SJCRH30 (cell line): ENCODE measurements at regions not wholly inside any gene's neighbourhood (a gene's known extent, or its start where the extent isn't known, plus 50 kb on each side); places are given as distances from the start of the nearest gene placed in this dataset.
"Not testable (repeated sequence)": the region's sequence is repeated elsewhere in the genome, so short reads cannot be mapped to it uniquely, and the experiment has no call there.

ENCODE experiments used
- DNase-seq, 2 experiments: peaks; one replicate each; pipeline ENCODE4 v3.0.0-alpha.2; 2015 to 2020
- H3K27ac ChIP-seq: fragments of 250-450 bp; sonication (Bioruptor Pico); 2 replicates; pipeline ENCODE4 v1.5.1; 2020; ENCODE audit warnings: mild to moderate bottlenecking, moderate library complexity
- H3K27me3 ChIP-seq: fragments of 250-450 bp; sonication (Bioruptor Pico); 2 replicates; pipeline ENCODE4 v1.5.1; 2020; ENCODE audit warnings: mild to moderate bottlenecking, moderate library complexity
- H3K36me3 ChIP-seq: fragments of 250-450 bp; sonication (Bioruptor Pico); 2 replicates; pipeline ENCODE4 v1.5.1; 2020; ENCODE audit warnings: mild to moderate bottlenecking, moderate library complexity
- H3K4me1 ChIP-seq: fragments of 250-450 bp; sonication (Bioruptor Pico); 2 replicates; pipeline ENCODE4 v1.5.1; 2020; ENCODE audit warnings: mild to moderate bottlenecking, moderate library complexity
- H3K4me3 ChIP-seq: fragments of 250-450 bp; sonication (Bioruptor Pico); 2 replicates; pipeline ENCODE4 v1.5.1; 2020; ENCODE audit warnings: mild to moderate bottlenecking, moderate library complexity
- H3K9me3 ChIP-seq: fragments of 250-450 bp; sonication (Bioruptor Pico); replicated peaks from 2 replicates; pipeline ENCODE4 v1.5.1; 2020; ENCODE audit warnings: mild to moderate bottlenecking, moderate library complexity

DNA sequence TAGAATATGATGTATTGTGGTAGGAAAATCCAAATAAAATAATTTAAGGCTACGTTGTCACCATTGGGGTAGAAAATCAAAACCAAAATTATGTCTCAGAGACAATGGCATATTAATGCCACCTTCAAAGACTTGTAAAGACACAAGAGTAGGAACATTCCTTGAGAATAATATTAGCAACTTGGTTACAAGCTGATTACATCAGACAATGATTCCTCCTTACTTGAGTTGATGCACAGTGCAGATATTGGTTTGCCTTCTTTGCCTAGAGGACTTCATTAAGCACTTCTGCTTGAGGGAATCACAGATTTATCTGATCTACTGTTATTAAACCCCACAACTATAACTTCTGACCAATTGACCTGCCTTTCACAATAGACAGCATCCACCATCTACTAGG lies 500.2 kb downstream of the CDH9 start:
- Histone ChIP-seq H3K4me1 (no peaks in the 10 kb centered on the region), H3K27me3 (no peaks in the 10 kb centered on the region), H3K4me3 (no peak overlapping the region), H3K27ac (no peak overlapping the region), H3K36me3 (no peaks in the 10 kb centered on the region), H3K9me3 (no peaks in the 10 kb centered on the region)
- DNase-seq: no peak

DNA sequence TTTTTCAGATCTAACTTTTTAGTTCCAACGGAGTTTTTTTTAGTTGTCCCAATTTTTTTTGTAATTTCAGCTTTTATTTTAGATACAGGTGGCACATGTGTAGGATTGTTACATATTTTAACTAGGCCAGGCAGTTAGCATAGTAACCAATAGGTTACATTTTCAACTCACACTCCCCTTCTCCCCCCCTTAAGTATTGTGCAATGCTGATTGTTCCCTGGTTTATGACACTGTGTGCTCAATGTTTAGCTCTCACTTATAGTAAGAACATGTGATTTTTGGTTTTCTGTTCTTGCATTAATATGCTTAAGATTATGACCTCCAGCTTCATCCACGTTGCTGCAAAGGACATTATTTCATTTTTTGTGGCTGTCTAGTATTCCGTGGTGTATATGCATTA lies 503.2 kb downstream of the CDH9 start:
- H3K27ac ChIP-seq: no peak overlapping the region
- H3K36me3 ChIP-seq: no peaks in the 10 kb centered on the region
- no peak overlapping the region for H3K4me3 ChIP-seq
- DNase-seq: no peak
- H3K4me1 ChIP-seq: no peaks in the 10 kb centered on the region
- no peaks in the 10 kb centered on the region for H3K9me3 ChIP-seq
- H3K27me3 ChIP-seq: no peaks in the 10 kb centered on the region

DNA sequence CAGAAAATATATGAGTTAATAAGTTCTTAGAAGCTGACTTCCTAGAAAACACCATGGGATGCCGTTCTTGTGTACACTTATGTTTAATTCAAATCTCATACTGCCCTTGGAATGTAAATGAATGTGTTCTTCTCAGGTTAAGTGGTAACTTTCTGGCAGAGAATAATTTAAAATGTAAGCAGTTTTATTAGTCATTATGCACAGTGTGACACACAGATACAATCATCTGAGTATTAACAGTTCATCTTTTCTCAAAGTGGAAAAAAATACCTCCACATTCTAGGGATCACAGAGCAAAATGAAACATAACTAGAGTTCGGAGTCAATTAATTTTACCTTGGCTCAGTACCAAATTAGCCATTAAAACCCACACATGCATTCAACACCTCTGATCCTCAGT lies 508.1 kb downstream of the CDH9 start:
- no peak overlapping the region for H3K4me3 ChIP-seq
- H3K9me3 ChIP-seq: no peaks in the 10 kb centered on the region
- H3K36me3 ChIP-seq: no peaks in the 10 kb centered on the region
- H3K4me1 ChIP-seq: no peaks in the 10 kb centered on the region
- H3K27me3 ChIP-seq: no peaks in the 10 kb centered on the region
- no peak overlapping the region for H3K27ac ChIP-seq
- no peak for DNase-seq

DNA sequence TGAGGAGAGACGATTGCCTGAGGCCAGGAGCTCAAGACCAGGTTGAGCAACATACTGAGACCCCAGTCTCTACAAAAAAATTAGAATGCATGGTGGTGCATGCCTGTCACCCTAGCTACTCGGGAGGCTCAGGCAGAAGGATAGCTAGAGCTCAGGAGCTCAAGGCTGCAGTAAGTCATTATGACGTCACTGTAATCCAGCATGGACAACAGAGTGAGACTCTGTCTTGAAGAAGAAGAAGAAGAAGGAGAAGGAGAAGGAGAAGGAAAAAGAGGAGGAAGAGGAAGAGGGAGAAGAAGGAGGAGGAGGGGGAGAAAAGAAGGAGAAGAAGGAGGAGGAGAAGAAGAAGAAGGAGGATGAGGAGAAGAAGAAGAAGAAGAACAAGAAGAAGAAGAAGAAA lies 519.1 kb downstream of the CDH9 start:
- Histone ChIP-seq H3K27ac (no peak overlapping the region), H3K4me3 (no peak overlapping the region), H3K4me1 (no peaks in the 10 kb centered on the region), H3K9me3 (no peaks in the 10 kb centered on the region), H3K27me3 (no peaks in the 10 kb centered on the region), H3K36me3 (no peaks in the 10 kb centered on the region)
- DNase-seq: no peak

DNA sequence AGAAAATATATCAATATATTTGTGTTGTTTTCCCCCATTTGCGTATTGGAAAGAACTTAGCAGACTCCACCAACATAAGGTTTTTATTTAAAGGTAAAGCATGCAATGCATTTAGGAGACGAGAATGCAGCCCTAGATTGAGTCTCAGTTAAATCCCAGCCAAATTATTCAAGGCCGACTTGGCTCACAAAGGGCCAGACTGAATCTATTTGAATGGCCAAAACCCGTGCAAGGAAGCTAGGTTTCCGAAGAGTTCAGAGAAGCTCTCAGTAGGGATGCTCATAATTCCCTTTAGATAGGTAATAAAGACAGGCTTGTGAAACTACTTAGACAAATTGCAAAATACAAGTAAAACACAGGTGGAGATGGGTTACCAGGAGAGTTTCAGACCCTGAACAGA lies 520.3 kb downstream of the CDH9 start:
- H3K27me3 ChIP-seq: no peaks in the 10 kb centered on the region
- no peak for DNase-seq
- no peak overlapping the region for H3K4me3 ChIP-seq
- H3K27ac ChIP-seq: no peak overlapping the region
- H3K36me3 ChIP-seq: no peaks in the 10 kb centered on the region
- H3K9me3 ChIP-seq: no peaks in the 10 kb centered on the region
- no peaks in the 10 kb centered on the region for H3K4me1 ChIP-seq

DNA sequence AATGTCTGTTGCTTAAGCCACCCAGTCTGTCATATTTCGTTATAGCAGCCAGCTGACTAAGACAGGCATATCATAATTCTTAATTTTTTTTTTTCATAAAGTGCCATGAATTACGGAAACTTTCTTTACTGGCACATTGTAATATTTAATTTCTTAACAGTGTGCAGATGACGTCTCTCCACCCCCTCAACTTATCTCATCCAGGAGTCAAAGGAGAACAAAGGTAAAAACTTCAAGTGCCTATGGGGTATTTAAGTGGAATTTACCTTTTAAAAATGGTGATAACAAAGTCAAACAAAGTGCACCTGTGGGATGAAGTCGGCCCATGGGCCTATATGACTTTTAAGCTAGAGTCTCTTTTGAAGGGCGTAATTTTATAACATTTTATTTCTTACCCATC lies 539.4 kb downstream of the CDH9 start:
- Histone ChIP-seq H3K27me3 (no peaks in the 10 kb centered on the region), H3K27ac (no peak overlapping the region), H3K4me3 (no peak overlapping the region), H3K36me3 (no peaks in the 10 kb centered on the region), H3K9me3 (no peaks in the 10 kb centered on the region), H3K4me1 (no peaks in the 10 kb centered on the region)
- no peak for DNase-seq

DNA sequence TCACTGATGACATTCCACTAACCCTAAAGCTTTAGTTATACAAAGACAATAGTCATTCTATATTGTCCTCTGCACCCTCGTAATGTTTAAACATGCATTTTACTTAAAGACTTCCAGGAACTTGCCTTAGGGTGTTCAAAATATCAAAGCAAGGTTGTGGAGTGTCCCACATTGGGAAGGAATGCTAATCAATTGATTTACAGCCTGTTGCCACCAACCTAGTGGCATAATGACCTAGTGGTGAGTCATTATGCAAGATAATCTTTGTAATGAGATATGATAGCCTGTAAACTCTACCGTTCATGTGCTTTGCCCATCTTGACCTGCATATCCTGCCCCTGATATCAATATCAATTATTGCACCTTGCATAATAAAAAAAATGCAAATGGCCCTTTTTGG lies 542.9 kb downstream of the CDH9 start:
- no peaks in the 10 kb centered on the region for H3K4me1 ChIP-seq

DNA sequence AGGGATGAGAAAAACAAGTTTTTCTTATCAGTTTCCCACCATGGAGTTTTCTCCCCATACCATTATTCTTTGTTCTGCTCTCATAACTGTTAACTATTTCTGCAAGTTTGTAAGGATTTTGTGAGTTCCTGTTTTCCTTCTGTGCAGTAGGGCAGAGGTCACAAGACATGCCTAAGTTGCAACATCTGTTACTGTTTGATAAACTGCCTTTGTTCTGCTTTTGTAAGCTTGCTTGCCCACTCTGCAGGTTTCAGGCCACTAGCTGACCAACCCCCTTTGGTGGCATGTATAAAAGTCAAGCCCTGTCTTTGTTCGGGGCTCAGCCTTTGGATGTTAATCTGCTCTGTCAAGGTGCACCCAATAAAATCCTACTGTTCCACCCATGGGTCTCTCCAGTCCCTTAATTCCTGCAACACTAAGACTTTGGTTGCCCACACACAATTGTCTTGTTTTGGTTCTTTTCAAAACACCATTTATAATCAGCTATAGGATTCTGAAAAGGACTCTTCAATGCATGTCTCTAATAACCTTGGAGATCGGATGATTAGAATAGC lies 545.4 kb downstream of the CDH9 start:
- no peaks in the 10 kb centered on the region for H3K36me3 ChIP-seq
- H3K4me3 ChIP-seq: no peak overlapping the region
- H3K27me3 ChIP-seq: no peaks in the 10 kb centered on the region
- H3K9me3 ChIP-seq: no peaks in the 10 kb centered on the region
- H3K27ac ChIP-seq: no peak overlapping the region
- H3K4me1 ChIP-seq: no peaks in the 10 kb centered on the region
- DNase-seq: no peak

More for the DNA sequence above, 542.9 kb downstream of the CDH9 start:
- H3K27me3 ChIP-seq: no peaks in the 10 kb centered on the region
- H3K9me3 ChIP-seq: no peaks in the 10 kb centered on the region
- H3K4me3 ChIP-seq: no peak overlapping the region
- no peaks in the 10 kb centered on the region for H3K36me3 ChIP-seq
- H3K27ac ChIP-seq: no peak overlapping the region
- DNase-seq: no peak

DNA sequence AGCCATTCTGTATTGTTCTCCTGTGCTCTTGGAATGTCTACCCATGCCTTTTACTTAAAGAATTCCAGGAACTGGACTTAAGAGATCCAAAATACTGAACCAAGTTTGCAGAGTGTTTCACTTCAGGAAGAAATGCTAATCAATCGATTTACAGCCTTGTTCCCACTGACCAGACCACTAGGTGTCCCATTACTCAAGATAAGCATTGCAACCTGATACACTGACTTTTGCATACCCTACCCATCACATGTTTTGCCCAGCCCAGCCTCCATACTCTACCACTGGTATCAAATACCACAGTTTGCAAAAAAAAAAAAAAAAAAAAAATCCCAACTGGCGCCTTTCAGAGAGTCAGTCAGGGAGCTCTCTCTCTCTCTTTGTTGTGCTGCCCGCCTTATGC lies 550.8 kb downstream of the CDH9 start:
- Histone ChIP-seq H3K36me3 (no peaks in the 10 kb centered on the region), H3K4me1 (no peaks in the 10 kb centered on the region), H3K27ac (no peak overlapping the region), H3K4me3 (no peak overlapping the region), H3K27me3 (no peaks in the 10 kb centered on the region), H3K9me3 (no peaks in the 10 kb centered on the region)
- DNase-seq: no peak

DNA sequence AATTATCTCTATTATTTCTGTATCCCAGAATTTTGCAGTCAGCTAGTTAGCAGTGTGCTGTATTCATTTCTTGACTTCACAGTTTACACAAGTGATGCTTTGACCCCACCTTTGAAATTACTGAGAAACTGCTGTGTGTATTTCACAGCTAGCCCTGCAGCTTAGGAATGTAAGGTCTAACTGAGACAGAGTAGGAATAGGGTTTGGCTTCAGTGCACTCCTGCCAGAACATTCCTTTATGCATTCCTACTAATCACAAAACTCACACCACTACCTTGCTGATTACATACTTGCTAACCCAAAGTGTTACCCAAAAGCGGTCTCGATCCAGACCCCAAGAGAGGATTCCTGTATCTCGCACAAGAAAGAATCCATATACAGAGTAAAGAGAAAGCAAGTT lies 551.8 kb downstream of the CDH9 start:
- no peak overlapping the region for H3K4me3 ChIP-seq
- H3K27me3 ChIP-seq: no peaks in the 10 kb centered on the region
- no peaks in the 10 kb centered on the region for H3K9me3 ChIP-seq
- H3K27ac ChIP-seq: no peak overlapping the region
- no peak for DNase-seq
- H3K4me1 ChIP-seq: no peaks in the 10 kb centered on the region
- no peaks in the 10 kb centered on the region for H3K36me3 ChIP-seq

DNA sequence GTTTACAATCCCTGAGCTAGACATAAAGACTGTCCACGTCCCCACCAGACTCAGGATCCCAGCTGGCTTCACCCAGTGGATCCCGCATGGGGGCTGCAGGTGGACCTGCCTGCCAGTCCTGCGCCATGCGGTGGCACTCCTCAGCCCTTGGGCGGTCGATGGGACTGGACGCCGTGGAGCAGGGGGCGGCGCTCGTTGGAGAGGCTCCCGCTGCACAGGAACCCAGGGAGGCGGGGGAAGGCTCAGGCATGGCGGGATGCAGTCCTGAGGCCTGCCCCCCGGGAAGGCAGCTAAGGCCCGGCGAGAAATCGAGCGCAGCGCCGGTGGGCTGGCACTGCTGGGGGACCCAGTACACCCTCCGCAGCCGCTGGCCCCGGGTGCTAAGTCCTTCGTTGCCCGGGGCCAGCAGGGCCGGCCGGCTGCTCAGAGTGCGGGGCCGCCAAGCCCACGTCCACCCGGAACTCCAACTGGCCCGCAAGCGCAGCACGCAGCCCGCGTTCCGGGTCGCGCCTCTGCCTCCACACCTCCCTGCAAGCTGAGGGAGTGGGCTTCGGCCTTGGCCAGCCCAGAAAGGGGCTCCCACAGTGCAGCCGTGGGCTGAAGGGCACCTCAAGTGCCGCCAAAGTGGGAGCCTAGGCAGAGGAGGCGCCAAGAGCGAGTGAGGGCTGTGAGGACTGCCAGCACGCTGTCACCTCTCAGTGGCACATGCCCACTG lies 553.1 kb downstream of the CDH9 start:
- not testable (repeated sequence) for H3K4me1 ChIP-seq, H3K27ac ChIP-seq, DNase-seq, H3K9me3 ChIP-seq, H3K27me3 ChIP-seq, H3K36me3 ChIP-seq, H3K4me3 ChIP-seq

DNA sequence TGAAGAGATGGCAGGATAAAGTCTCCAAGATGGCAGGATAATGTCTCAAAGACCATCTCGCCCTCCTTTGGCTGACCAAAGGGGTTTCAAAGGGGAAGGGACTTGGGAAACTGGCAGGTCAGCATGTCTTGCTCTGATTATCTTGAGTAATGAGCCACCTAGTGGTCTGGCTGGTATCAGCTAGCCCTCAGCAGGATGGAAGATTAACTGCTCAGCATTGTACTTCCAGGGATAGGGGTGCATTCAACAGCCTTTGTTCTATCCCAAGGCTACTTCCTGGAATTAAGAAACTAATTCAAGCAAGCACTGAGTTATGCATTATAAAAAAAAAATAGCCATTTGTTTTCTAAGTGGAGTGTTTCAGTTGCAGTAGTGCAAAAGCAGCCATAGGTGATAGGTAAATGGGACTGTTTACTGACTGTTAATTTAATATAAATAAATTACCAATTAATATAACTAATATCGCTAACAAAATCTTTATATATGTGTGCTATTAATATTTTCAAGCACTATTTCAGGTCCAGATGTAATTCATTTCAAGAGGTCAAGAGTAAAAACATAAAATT lies 555.5 kb downstream of the CDH9 start:
- peak; percentile 7 to 58 for DNase-seq
- no peak overlapping the region for H3K4me3 ChIP-seq
- no peaks in the 10 kb centered on the region for H3K4me1 ChIP-seq
- H3K9me3 ChIP-seq: no peaks in the 10 kb centered on the region
- no peak overlapping the region for H3K27ac ChIP-seq
- H3K27me3 ChIP-seq: no peaks in the 10 kb centered on the region
- H3K36me3 ChIP-seq: no peaks in the 10 kb centered on the region

DNA sequence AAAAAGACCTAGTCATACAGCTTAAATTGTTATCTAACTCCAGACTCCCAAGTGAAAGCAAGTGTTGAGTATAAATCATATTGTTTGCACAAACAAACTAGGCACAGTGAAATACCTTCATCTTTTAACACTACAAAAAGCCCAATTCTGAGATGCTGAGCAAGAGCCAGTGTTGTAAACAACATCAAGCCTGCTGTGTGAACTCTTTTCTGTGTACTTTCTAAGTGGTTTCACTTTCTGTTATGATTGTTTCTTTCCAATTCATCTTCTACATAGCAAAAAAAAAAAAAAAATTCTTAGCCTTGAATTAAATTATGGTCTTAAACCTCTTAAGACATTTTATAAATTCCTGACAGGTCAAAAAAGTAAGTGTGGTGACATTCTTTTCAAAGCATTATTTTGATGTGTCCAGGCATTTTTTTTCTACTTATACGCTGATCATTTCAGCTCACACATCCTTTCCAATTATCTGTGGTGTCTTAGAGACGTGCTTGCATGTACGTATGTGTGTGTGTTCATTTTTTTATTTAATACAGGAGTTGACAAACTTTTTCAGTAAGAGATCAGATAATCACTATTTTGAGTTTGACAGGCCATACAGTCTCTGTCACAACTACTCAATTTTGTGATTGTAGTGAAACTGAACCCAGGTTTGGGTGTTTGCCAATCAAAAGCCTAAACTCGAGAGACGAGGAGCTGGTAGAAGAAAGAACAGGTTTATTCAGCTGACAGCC lies 556.1 kb downstream of the CDH9 start:
- no peaks in the 10 kb centered on the region for H3K36me3 ChIP-seq
- H3K27me3 ChIP-seq: no peaks in the 10 kb centered on the region
- DNase-seq: no peak
- H3K4me1 ChIP-seq: no peaks in the 10 kb centered on the region
- no peaks in the 10 kb centered on the region for H3K9me3 ChIP-seq
- no peak overlapping the region for H3K27ac ChIP-seq
- no peak overlapping the region for H3K4me3 ChIP-seq

DNA sequence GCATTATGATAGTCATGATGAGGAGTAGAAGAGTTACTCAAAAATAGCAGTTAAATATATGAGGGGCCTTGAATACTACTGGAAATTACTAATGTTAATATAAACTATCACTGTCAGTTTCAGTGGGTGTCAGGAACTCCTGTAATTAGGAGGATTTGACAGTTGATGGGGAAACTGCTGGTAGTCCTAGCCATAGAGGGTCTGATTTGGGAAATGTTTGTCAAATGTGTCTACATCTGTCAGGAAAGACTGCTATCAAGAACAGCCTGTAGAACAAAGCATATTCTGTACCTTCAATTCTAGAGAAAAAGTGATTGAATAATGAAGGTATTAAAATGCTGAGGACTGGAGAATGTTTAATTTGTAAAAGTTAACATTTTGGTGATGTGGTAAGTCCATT lies 567.9 kb downstream of the CDH9 start:
- H3K27ac ChIP-seq: no peak overlapping the region
- no peak for DNase-seq
- H3K4me3 ChIP-seq: no peak overlapping the region
- H3K9me3 ChIP-seq: no peaks in the 10 kb centered on the region
- H3K4me1 ChIP-seq: no peaks in the 10 kb centered on the region
- H3K36me3 ChIP-seq: no peaks in the 10 kb centered on the region
- no peaks in the 10 kb centered on the region for H3K27me3 ChIP-seq

DNA sequence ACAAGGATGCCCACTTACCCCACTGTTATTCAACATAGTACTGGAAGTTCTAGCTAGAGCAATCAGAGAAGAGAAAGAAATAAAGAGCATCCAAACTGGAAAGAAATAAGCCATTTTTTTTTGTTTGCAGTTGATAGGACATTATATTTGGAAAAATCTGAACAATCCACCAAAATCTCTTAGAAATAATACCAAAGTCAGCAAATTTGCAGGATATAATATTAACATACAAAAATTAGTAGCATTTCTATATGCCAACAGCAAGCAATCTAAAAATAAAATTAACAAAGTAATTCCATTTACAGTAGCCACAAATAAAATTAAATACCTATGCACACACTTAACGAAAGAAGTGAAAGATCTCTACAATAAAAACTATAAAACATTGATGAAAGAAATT lies 599.3 kb downstream of the CDH9 start:
- H3K9me3 ChIP-seq: no peaks in the 10 kb centered on the region
- H3K27ac ChIP-seq: no peak overlapping the region
- no peaks in the 10 kb centered on the region for H3K27me3 ChIP-seq
- no peak overlapping the region for H3K4me3 ChIP-seq
- no peaks in the 10 kb centered on the region for H3K4me1 ChIP-seq
- DNase-seq: no peak
- no peaks in the 10 kb centered on the region for H3K36me3 ChIP-seq
